ENCODE measurements at regions not wholly inside any gene's neighbourhood (a gene's known extent, or its start where the extent isn't known, plus 50 kb on each side); places are given as distances from the start of the nearest gene placed in this dataset.

DNA sequence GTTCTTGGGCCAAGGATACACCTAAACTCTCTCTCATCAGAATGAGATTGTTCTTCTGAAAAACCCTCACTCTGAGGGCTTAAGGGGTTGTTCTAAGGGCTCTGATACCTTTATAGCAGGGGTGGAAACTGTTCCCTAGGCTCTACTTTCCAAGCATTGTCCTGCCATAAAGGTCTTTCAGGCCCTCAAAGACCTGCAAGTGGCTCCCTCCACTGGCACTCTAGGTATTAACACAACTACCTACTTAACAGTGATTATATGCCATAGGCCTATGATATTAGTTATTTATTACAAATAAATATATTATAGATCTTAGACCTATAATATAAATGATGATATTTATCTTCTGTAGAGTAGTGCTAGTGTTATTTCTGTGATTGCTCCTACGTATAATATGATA is 473.7 kb upstream of the RPS6KA3 start:
- no peak for TF ChIP-seq POLR2A (IDR thresholded peaks at IDR 0.05; ENCODE audit: low read length)
- no peak for TF ChIP-seq GATA1 (IDR thresholded peaks at IDR 0.05; ENCODE audit: low read depth, low read length)
